OCI-LY1 (cell line): ENCODE measurements at regions not wholly inside any gene's neighbourhood (a gene's known extent, or its start where the extent isn't known, plus 50 kb on each side); places are given as distances from the start of the nearest gene placed in this dataset.

Experiments
- EZH2 ChIP-seq: fragments of 200-600 bp; sonication (generic), shearing (Covaris generic); IDR thresholded peaks from 2 replicates; pipeline ENCODE4 v1.8.0; 2017; ENCODE audit warnings: borderline replicate concordance, mixed run types, mild to moderate bottlenecking, antibody characterized with exemption, low read length, moderate library complexity, mixed read lengths
- TF ChIP-seq, protein P1 (sequence below): fragments of 200-600 bp; sonication (generic), shearing (Covaris generic); IDR thresholded peaks from 2 replicates; pipeline ENCODE4 v1.5.1; 2017; ENCODE audit warnings: mild to moderate bottlenecking, antibody characterized with exemption, low read length, moderate library complexity, mixed read lengths

GRCh38 chr10:56178210-56178609 lies 182.8 kb downstream of the ZWINT start:
- TF ChIP-seq, protein P1, sequence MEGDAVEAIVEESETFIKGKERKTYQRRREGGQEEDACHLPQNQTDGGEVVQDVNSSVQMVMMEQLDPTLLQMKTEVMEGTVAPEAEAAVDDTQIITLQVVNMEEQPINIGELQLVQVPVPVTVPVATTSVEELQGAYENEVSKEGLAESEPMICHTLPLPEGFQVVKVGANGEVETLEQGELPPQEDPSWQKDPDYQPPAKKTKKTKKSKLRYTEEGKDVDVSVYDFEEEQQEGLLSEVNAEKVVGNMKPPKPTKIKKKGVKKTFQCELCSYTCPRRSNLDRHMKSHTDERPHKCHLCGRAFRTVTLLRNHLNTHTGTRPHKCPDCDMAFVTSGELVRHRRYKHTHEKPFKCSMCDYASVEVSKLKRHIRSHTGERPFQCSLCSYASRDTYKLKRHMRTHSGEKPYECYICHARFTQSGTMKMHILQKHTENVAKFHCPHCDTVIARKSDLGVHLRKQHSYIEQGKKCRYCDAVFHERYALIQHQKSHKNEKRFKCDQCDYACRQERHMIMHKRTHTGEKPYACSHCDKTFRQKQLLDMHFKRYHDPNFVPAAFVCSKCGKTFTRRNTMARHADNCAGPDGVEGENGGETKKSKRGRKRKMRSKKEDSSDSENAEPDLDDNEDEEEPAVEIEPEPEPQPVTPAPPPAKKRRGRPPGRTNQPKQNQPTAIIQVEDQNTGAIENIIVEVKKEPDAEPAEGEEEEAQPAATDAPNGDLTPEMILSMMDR = no peak
- no peak for TF ChIP-seq EZH2
